Ishikawa (cell line): ENCODE measurements at regions not wholly inside any gene's neighbourhood (a gene's known extent, or its start where the extent isn't known, plus 50 kb on each side); places are given as distances from the start of the nearest gene placed in this dataset.

Source experiments
- CEBPB ChIP-seq: IDR thresholded peaks from 2 replicates; pipeline ENCODE4 v1.6.1; 2012
- CREB1 ChIP-seq: IDR thresholded peaks from 2 replicates; pipeline ENCODE4 v1.6.1; 2012; ENCODE audit warnings: low read depth
- EGR1 ChIP-seq: IDR thresholded peaks from 2 replicates; pipeline ENCODE4 v1.6.1; 2012
- EP300 ChIP-seq: IDR thresholded peaks from 2 replicates; pipeline ENCODE4 v1.6.1; 2012; ENCODE audit warnings: borderline replicate concordance
- FOXM1 ChIP-seq: IDR thresholded peaks from 2 replicates; pipeline ENCODE4 v1.6.1; 2012; ENCODE audit warnings: low read depth, borderline replicate concordance
- NFIC ChIP-seq: IDR thresholded peaks from 2 replicates; pipeline ENCODE4 v1.6.1; 2012
- RAD21 ChIP-seq: IDR thresholded peaks from 2 replicates; pipeline ENCODE4 v1.6.1; 2012; ENCODE audit warnings: low read depth
- TAF1 ChIP-seq: IDR thresholded peaks from 2 replicates; pipeline ENCODE4 v1.6.1; 2012; ENCODE audit warnings: low read depth, mild to moderate bottlenecking
- TCF12 ChIP-seq: IDR thresholded peaks from 2 replicates; pipeline ENCODE4 v1.6.1; 2012; ENCODE audit warnings: low read depth
- TEAD4 ChIP-seq: IDR thresholded peaks from 2 replicates; pipeline ENCODE4 v1.6.1; 2012
- YY1 ChIP-seq: IDR thresholded peaks from 2 replicates; pipeline ENCODE4 v1.6.1; 2012; ENCODE audit warnings: low read depth
- ZBTB7A ChIP-seq: IDR thresholded peaks from 2 replicates; pipeline ENCODE4 v1.6.1; 2012; ENCODE audit warnings: low read depth
- TF ChIP-seq, protein P1 (sequence below): IDR thresholded peaks from 2 replicates; pipeline ENCODE4 v1.6.1; 2012
- TF ChIP-seq, protein P2 (sequence below): IDR thresholded peaks from 2 replicates; pipeline ENCODE4 v1.6.1; 2012; ENCODE audit warnings: low read depth, mild to moderate bottlenecking
- TF ChIP-seq, protein P3 (sequence below): IDR thresholded peaks from 2 replicates; pipeline ENCODE4 v1.6.1; 2012

DNA sequence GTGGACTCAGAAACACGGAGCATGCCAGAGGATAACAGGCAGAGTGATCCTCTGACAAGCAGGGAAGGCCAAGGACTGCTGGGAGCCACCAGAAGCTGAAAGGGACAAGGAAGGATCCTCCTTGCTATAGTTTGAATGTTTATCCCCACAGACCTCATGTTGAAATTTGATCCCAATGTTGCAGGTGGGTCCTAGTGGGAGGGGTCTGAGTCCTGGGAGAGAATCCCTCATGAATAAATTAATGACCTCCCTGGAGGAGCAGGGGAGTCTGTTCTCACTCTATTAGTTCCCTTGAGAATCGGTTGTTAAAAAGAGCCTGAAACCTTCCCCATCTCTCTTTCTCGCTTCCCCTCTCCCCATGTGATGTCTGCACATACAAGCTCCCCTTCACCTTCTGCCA, 124.4 kb downstream of the FBXO15 start:
- no peak for TF ChIP-seq NFIC
- TF ChIP-seq, protein P1, sequence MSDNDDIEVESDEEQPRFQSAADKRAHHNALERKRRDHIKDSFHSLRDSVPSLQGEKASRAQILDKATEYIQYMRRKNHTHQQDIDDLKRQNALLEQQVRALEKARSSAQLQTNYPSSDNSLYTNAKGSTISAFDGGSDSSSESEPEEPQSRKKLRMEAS: no peak
- no peak for TF ChIP-seq EGR1
- TF ChIP-seq YY1: no peak
- TF ChIP-seq CEBPB: no peak
- TF ChIP-seq FOXM1: no peak
- no peak for TF ChIP-seq EP300
- TF ChIP-seq RAD21: no peak
- TF ChIP-seq CREB1: no peak
- TF ChIP-seq TCF12: no peak
- TF ChIP-seq, protein P2, sequence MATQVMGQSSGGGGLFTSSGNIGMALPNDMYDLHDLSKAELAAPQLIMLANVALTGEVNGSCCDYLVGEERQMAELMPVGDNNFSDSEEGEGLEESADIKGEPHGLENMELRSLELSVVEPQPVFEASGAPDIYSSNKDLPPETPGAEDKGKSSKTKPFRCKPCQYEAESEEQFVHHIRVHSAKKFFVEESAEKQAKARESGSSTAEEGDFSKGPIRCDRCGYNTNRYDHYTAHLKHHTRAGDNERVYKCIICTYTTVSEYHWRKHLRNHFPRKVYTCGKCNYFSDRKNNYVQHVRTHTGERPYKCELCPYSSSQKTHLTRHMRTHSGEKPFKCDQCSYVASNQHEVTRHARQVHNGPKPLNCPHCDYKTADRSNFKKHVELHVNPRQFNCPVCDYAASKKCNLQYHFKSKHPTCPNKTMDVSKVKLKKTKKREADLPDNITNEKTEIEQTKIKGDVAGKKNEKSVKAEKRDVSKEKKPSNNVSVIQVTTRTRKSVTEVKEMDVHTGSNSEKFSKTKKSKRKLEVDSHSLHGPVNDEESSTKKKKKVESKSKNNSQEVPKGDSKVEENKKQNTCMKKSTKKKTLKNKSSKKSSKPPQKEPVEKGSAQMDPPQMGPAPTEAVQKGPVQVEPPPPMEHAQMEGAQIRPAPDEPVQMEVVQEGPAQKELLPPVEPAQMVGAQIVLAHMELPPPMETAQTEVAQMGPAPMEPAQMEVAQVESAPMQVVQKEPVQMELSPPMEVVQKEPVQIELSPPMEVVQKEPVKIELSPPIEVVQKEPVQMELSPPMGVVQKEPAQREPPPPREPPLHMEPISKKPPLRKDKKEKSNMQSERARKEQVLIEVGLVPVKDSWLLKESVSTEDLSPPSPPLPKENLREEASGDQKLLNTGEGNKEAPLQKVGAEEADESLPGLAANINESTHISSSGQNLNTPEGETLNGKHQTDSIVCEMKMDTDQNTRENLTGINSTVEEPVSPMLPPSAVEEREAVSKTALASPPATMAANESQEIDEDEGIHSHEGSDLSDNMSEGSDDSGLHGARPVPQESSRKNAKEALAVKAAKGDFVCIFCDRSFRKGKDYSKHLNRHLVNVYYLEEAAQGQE: no peak
- TF ChIP-seq ZBTB7A: no peak
- TF ChIP-seq, protein P3, sequence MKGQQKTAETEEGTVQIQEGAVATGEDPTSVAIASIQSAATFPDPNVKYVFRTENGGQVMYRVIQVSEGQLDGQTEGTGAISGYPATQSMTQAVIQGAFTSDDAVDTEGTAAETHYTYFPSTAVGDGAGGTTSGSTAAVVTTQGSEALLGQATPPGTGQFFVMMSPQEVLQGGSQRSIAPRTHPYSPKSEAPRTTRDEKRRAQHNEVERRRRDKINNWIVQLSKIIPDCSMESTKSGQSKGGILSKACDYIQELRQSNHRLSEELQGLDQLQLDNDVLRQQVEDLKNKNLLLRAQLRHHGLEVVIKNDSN: no peak
- TF ChIP-seq TAF1: no peak
- TF ChIP-seq TEAD4: no peak

DNA sequence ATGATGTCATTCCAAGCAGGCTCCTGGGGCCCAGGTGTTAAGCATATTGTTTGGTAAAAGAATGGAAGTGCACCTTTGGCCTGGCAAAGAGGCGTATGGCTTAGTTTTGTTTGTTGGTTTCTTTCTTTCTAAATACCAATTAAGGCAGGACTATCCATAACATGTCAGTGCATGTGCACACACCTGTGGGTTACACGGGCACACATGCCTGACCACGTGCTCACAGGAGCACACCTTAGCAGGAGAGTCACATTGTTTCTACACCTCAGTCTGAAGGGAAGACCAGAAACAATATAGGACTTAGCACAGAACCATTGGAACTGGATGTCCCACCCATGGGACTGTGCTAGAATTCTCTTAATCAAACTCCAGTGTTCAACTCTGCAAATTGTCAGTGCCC, 127.8 kb downstream of the FBXO15 start:
- no peak for TF ChIP-seq YY1
- no peak for TF ChIP-seq FOXM1
- TF ChIP-seq, protein P1: no peak
- TF ChIP-seq CEBPB: no peak
- TF ChIP-seq CREB1: no peak
- no peak for TF ChIP-seq RAD21
- TF ChIP-seq ZBTB7A: no peak
- TF ChIP-seq, protein P2: no peak
- no peak for TF ChIP-seq EP300
- TF ChIP-seq TEAD4: no peak
- TF ChIP-seq, protein P3: no peak
- TF ChIP-seq TCF12: no peak
- TF ChIP-seq NFIC: no peak

DNA sequence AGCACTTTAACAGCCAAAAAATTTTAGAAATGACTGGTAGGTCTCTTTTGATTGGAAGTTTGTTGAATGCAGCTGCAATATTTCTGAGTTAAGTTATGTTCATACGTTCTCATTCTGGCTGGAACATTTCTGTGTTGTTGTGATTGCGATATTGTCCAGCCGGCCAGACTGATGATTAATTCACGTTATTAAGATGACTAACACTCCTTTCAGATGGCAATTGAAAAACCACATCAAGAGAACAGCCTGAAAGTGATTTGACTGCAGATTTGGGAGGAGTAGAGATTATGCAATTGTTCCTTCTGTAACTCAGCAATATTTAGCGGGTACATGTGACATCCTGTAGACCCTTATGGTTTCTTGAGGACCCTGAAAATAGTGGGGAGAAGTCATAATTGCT, 133.7 kb downstream of the FBXO15 start:
- TF ChIP-seq CEBPB (no peak), EGR1 (no peak), NFIC (no peak), FOXM1 (no peak), TAF1 (no peak)
- TF ChIP-seq, protein P1: no peak
- TF ChIP-seq, protein P2: no peak

DNA sequence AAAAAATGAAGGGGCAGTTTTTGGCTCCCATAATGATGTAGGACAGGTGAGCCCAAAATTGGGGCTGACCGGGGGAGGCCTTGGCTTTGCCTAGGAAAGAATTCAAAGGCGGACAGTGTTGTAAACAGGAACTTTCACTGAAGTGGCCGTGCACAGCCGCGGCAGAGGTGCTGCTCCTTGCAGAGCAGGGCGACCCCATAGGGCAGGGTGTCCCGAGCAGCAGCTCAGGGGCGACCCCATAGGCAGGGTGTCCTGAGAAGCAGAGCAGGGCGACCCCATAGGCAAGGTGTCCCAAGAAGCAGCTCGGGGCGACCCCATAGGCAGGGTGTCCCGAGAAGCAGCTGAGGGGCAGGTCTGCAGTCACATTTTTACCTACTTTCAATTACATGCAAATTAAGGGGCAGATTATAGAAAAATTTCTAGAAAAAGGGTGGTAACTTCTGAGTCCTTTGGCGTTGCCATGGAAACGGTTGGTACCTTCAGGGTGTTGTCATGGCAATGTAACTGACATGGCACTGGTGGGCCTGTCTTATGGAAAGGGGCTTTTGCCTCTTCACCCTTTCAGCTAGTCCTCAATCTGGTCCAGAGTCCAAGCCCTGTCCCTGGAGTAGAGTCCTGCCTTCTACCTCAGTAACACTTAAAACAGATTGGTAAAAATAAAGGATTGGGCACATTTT, 134.5 kb downstream of the FBXO15 start:
- no peak for TF ChIP-seq RAD21
- no peak for TF ChIP-seq YY1
- TF ChIP-seq NFIC: no peak
- TF ChIP-seq TAF1: no peak
- no peak for TF ChIP-seq TEAD4
- no peak for TF ChIP-seq ZBTB7A
- TF ChIP-seq, protein P1: no peak
- TF ChIP-seq CREB1: no peak
- TF ChIP-seq, protein P3: no peak
- TF ChIP-seq TCF12: no peak
- TF ChIP-seq, protein P2: no peak
- TF ChIP-seq EP300: no peak
- no peak for TF ChIP-seq FOXM1
